Adrenal gland (tissue), 9 donors: ENCODE measurements at regions not wholly inside any gene's neighbourhood (a gene's known extent, or its start where the extent isn't known, plus 50 kb on each side); places are given as distances from the start of the nearest gene placed in this dataset.

Source experiments
- DNase-seq, 7 donors: peaks; one replicate each; pipeline ENCODE4 v3.0.0-alpha.2; 2019 to 2020
- H3K27ac ChIP-seq, 5 donors: fragments of 200-600 bp; sonication (generic) in 4 of 5; 1 replicate in 3 of 5; 2 replicates in 2 of 5; pipeline versions ENCODE4 v1.5.1 to v1.8.0; 2016 to 2020; ENCODE audit warnings: mild to moderate bottlenecking in 1 of 5
- H3K27me3 ChIP-seq: fragments of 200-600 bp; 2 replicates; pipeline ENCODE4 v1.8.0; 2021
- H3K36me3 ChIP-seq, 2 donors: fragments of 200-600 bp; replicated peaks in 1 of 2; 1 replicate in 1 of 2; 2 replicates in 1 of 2; pipeline versions ENCODE4 v1.5.1 to v1.8.0; 2018 to 2022
- H3K4me1 ChIP-seq, 2 donors: fragments of 200-600 bp; replicated peaks in 1 of 2; 1 replicate in 1 of 2; 2 replicates in 1 of 2; pipeline versions ENCODE4 v1.5.1 to v1.8.0; 2018 to 2021
- H3K4me3 ChIP-seq, 4 donors: fragments of 200-600 bp; sonication (generic) in 3 of 4; one replicate each; pipeline ENCODE4 v1.5.1; 2016 to 2018
- H3K9me3 ChIP-seq, 3 donors: fragments of 200-600 bp; sonication (generic) in 1 of 3; replicated peaks in 1 of 3; 1 replicate in 2 of 3; 2 replicates in 1 of 3; pipeline versions ENCODE4 v1.5.1 to v1.8.0; 2016 to 2021
- POLR2A ChIP-seq, 2 donors: fragments of 450-650 bp; IDR thresholded peaks; one replicate each; pipeline ENCODE4 v1.6.1; 2017; ENCODE audit warnings: antibody characterized with exemption in 2 of 2, mild to moderate bottlenecking in 2 of 2, moderate library complexity in 1 of 2
- WGBS, 4 donors: extraction: QIAGEN DNeasy Blood & Tissue Kit in 2 of 4; methylation state at CpG; one replicate each; pipeline versions ENCODE4 v1.1.5 to v1.1.7; 2013 to 2017; 5-methylcytosine and 5-hydroxymethylcytosine counted together
- intact Hi-C, 2 donors: fragments of 100-400 bp; cut with DNase I; formaldehyde crosslinking; loops; one replicate each; pipeline versions ENCODE4 v1.14.1 to v1.15.0; 2022 to 2023
- TF ChIP-seq, protein P1 (sequence below), 6 experiments: fragments of 450-650 bp in 4 of 6; fragments of 200-600 bp in 2 of 6; sonication (generic) in 1 of 6; IDR thresholded peaks; 1 replicate in 5 of 6; 2 replicates in 1 of 6; pipeline versions ENCODE4 v1.5.1 to v1.8.0; 2016 to 2021; ENCODE audit warnings: antibody characterized with exemption in 6 of 6, mild to moderate bottlenecking in 2 of 6, moderate library complexity in 1 of 6
- donor health status: healthy with polysubstance abuse.
- donor health status: Bipolar disorder and iron deficiency.
- donor health status: DM: yes; HTN: yes; CAD: no.
- donor health status: DM: no; HTN: no; CAD: no.
- donor health status: DM: no; HTN: no; CAD: no.

- no peak for TF ChIP-seq POLR2A (IDR thresholded peaks at IDR 0.05)
- TF ChIP-seq, protein P1, sequence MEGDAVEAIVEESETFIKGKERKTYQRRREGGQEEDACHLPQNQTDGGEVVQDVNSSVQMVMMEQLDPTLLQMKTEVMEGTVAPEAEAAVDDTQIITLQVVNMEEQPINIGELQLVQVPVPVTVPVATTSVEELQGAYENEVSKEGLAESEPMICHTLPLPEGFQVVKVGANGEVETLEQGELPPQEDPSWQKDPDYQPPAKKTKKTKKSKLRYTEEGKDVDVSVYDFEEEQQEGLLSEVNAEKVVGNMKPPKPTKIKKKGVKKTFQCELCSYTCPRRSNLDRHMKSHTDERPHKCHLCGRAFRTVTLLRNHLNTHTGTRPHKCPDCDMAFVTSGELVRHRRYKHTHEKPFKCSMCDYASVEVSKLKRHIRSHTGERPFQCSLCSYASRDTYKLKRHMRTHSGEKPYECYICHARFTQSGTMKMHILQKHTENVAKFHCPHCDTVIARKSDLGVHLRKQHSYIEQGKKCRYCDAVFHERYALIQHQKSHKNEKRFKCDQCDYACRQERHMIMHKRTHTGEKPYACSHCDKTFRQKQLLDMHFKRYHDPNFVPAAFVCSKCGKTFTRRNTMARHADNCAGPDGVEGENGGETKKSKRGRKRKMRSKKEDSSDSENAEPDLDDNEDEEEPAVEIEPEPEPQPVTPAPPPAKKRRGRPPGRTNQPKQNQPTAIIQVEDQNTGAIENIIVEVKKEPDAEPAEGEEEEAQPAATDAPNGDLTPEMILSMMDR (IDR thresholded peaks at IDR 0.05): no peak
- Histone ChIP-seq H3K27ac (no peak overlapping the region), H3K36me3 (no peaks in the 10 kb centered on the region), H3K4me3 (no peak overlapping the region), H3K27me3 (no peaks in the 10 kb centered on the region), H3K9me3 (no peaks in the 10 kb centered on the region), H3K4me1 (no peaks in the 10 kb centered on the region)
- 64 to 69% (median 65%) methylated on average over 2 of the region's 2 CpGs; no CpG with 5 or more reads in 1 of the 4 donors for WGBS, 4 donors
- no peak for DNase-seq
- intact Hi-C loops: no loop called here
These were observed 544.9 kb upstream of the MGMT start for GRCh38 chr10:128922172-128922571.

DNA sequence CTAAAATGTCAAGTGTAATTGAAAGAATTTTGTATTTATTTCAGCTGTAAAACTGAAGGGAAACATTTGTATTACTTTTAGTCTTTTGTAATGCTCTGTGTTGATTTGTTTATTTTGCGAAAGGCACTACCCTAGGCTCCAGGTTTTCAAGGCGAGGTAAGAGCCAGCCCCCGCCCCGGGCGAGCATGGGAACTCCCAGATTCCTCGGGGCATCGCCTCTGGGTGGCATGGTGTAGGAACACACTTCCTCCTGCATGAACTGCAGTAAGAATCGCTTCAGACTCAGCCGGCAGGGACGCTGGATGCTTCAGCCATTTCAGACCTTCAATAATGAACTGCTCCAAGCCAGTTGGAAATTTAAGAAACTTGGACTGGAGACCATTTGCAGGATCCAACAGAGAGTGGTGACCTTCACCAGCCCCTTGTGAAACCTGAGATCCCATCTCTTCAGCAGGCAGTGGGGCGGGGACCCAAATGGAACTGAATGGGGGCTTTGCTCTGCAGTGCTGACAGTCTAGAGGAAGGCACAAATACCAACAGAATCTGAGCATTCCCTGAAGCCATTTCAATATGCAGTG lies 544.3 kb upstream of the MGMT start:
- H3K36me3 ChIP-seq: no peaks in the 10 kb centered on the region
- no peak overlapping the region for H3K4me3 ChIP-seq
- no peaks in the 10 kb centered on the region for H3K27me3 ChIP-seq

GRCh38 chr10:128924918-128925317 lies 542.1 kb upstream of the MGMT start:
- H3K27me3 ChIP-seq: no peaks in the 10 kb centered on the region
- TF ChIP-seq, protein P1 (IDR thresholded peaks at IDR 0.05): no peak
- no peak for TF ChIP-seq POLR2A (IDR thresholded peaks at IDR 0.05)
- H3K9me3 ChIP-seq: no peaks in the 10 kb centered on the region
- intact Hi-C loops: no loop called here
- DNase-seq: no peak
- no peaks in the 10 kb centered on the region for H3K36me3 ChIP-seq
- no peak overlapping the region for H3K4me3 ChIP-seq
- H3K4me1 ChIP-seq: no peaks in the 10 kb centered on the region
- H3K27ac ChIP-seq: no peak overlapping the region
- 92 to 100% (median 96%) methylated on average over 3 to 4 of the region's 4 CpGs for WGBS, 4 donors

More for the DNA sequence above, 544.3 kb upstream of the MGMT start:
- no peaks in the 10 kb centered on the region for H3K4me1 ChIP-seq
- H3K9me3 ChIP-seq: no peaks in the 10 kb centered on the region
- TF ChIP-seq, protein P1 (IDR thresholded peaks at IDR 0.05): no peak
- TF ChIP-seq POLR2A (IDR thresholded peaks at IDR 0.05): no peak
- intact Hi-C loops: no loop called here
- WGBS, 4 donors: 69 to 75% (median 70%) methylated on average over 11 of the region's 11 CpGs
- no peak overlapping the region for H3K27ac ChIP-seq
- DNase-seq: no peak

DNA sequence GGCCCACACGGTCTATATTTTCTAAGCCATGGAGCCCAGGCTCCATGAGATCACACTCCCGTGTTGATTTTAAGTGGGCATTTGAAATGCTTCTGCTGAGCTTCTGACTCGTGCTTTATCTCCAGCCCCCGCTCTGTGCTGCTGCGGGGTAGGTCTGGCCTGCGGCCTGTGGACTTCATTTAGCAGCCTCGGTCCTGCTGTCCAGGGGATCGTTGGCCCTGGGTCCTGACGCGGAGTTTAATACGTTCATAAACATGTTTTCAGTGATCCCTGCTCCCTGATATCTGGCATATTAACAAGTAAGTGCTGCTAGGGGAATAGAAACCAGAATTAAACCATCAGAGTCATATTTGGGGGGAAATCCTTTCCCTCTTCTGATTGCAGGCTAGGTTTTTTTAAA lies 540.3 kb upstream of the MGMT start:
- Histone ChIP-seq H3K9me3 (no peaks in the 10 kb centered on the region), H3K27ac (no peak overlapping the region), H3K4me3 (no peak overlapping the region), H3K4me1 (no peaks in the 10 kb centered on the region), H3K27me3 (no peaks in the 10 kb centered on the region), H3K36me3 (no peaks in the 10 kb centered on the region)
- WGBS, 4 donors: 61 to 79% (median 75%) methylated on average over 11 of the region's 11 CpGs
- intact Hi-C loops: no loop called here
- TF ChIP-seq POLR2A (IDR thresholded peaks at IDR 0.05): no peak
- TF ChIP-seq, protein P1 (IDR thresholded peaks at IDR 0.05): no peak
- DNase-seq: no peak
